CD14-positive monocyte (primary cell): ENCODE measurements at regions not wholly inside any gene's neighbourhood (a gene's known extent, or its start where the extent isn't known, plus 50 kb on each side); places are given as distances from the start of the nearest gene placed in this dataset.

Experiments
- DNase-seq, 3 donors: peaks; one replicate each; pipeline ENCODE4 v3.0.0-alpha.2; 2011 to 2022
- H2AFZ ChIP-seq: 2 replicates; pipeline ENCODE4 v1.6.0; 2012; ENCODE audit warnings: mild to moderate bottlenecking, low read depth, low read length, inconsistent platforms; ENCODE audit not compliant: insufficient read depth, poor library complexity, severe bottlenecking
- H3K27ac ChIP-seq, 2 donors: 1 replicate in 1 of 2; 2 replicates in 1 of 2; pipeline ENCODE4 v1.5.1; 2012 to 2013; ENCODE audit warnings: low read length in 2 of 2, control low read depth in 1 of 2, inconsistent platforms in 1 of 2, low read depth in 1 of 2, mild to moderate bottlenecking in 1 of 2
- H3K27me3 ChIP-seq, 2 donors: one replicate each; pipeline versions ENCODE4 v1.6.0 to v1.6.1; 2011 to 2013; ENCODE audit warnings: low read length in 2 of 2; ENCODE audit not compliant: control insufficient read depth in 2 of 2, insufficient read depth in 2 of 2
- H3K36me3 ChIP-seq, 2 donors: replicated peaks in 1 of 2; 1 replicate in 1 of 2; 2 replicates in 1 of 2; pipeline versions ENCODE4 v1.5.1 to v1.6.1; 2012 to 2013; ENCODE audit warnings: low read length in 2 of 2, control low read depth in 1 of 2, inconsistent platforms in 1 of 2, mild to moderate bottlenecking in 1 of 2; ENCODE audit not compliant: insufficient read depth in 2 of 2, control insufficient read depth in 1 of 2
- H3K4me1 ChIP-seq, 2 donors: 1 replicate in 1 of 2; 2 replicates in 1 of 2; pipeline versions ENCODE4 v1.5.1 to v1.6.1; 2012 to 2013; ENCODE audit warnings: low read length in 2 of 2, control low read depth in 1 of 2, inconsistent platforms in 1 of 2, mild to moderate bottlenecking in 1 of 2, moderate library complexity in 1 of 2; ENCODE audit not compliant: insufficient read depth in 2 of 2, control insufficient read depth in 1 of 2
- H3K4me2 ChIP-seq: replicated peaks from 2 replicates; pipeline ENCODE3; 2012; ENCODE audit warnings: low read length, moderate library complexity, mild to moderate bottlenecking; ENCODE audit not compliant: poor library complexity, severe bottlenecking; ENCODE audit errors: extremely low read depth
- H3K4me3 ChIP-seq, 3 experiments: fragments of 200-600 bp in 1 of 3; sonication (generic) in 1 of 3; replicated peaks in 1 of 3; 1 replicate in 2 of 3; 2 replicates in 1 of 3; pipeline ENCODE4 v1.5.1; 2011 to 2013; ENCODE audit warnings: low read length in 3 of 3, mild to moderate bottlenecking in 3 of 3, control low read depth in 2 of 3, low read depth in 2 of 3, inconsistent platforms in 1 of 3, moderate library complexity in 1 of 3
- H3K79me2 ChIP-seq: 2 replicates; pipeline ENCODE4 v1.6.0; 2012; ENCODE audit warnings: mild to moderate bottlenecking, control low read depth, inconsistent platforms, low read length, moderate library complexity; ENCODE audit not compliant: insufficient read depth
- H3K9ac ChIP-seq: 2 replicates; pipeline ENCODE4 v1.6.0; 2017; ENCODE audit warnings: low read length, mild to moderate bottlenecking; ENCODE audit not compliant: insufficient read depth, poor library complexity, severe bottlenecking
- H3K9me3 ChIP-seq, 2 donors: replicated peaks in 1 of 2; 1 replicate in 1 of 2; 2 replicates in 1 of 2; pipeline versions ENCODE4 v1.5.1 to v1.6.1; 2012 to 2013; ENCODE audit warnings: low read length in 2 of 2, control low read depth in 1 of 2; ENCODE audit not compliant: control insufficient read depth in 1 of 2, insufficient read depth in 1 of 2
- H4K20me1 ChIP-seq: 2 replicates; pipeline ENCODE4 v1.6.0; 2012; ENCODE audit warnings: mild to moderate bottlenecking, low read length, control low read depth, moderate library complexity; ENCODE audit not compliant: insufficient read depth
- H3K27ac Mint-ChIP-seq, 7 donors: one replicate each; pipeline ENCODE4 v1.8.0; 2020; ENCODE audit warnings: mild to moderate bottlenecking in 7 of 7, mixed read lengths in 7 of 7, moderate library complexity in 6 of 7, inconsistent platforms in 2 of 7
- H3K27me3 Mint-ChIP-seq, 3 donors: one replicate each; pipeline ENCODE4 v1.8.0; 2021 to 2022; ENCODE audit warnings: low read depth in 3 of 3, mild to moderate bottlenecking in 3 of 3, mixed read lengths in 3 of 3, moderate library complexity in 3 of 3, inconsistent platforms in 1 of 3
- H3K36me3 Mint-ChIP-seq, 2 donors: one replicate each; pipeline ENCODE4 v1.8.0; 2020; ENCODE audit warnings: mixed read lengths in 2 of 2, inconsistent platforms in 1 of 2, mild to moderate bottlenecking in 1 of 2
- H3K4me1 Mint-ChIP-seq: one replicate; pipeline ENCODE4 v1.8.0; 2020; ENCODE audit warnings: mild to moderate bottlenecking, mixed read lengths
- H3K4me3 Mint-ChIP-seq, 2 donors: one replicate each; pipeline ENCODE4 v1.8.0; 2020; ENCODE audit warnings: mild to moderate bottlenecking in 2 of 2, mixed read lengths in 2 of 2, moderate library complexity in 1 of 2
- H3K9me3 Mint-ChIP-seq, 7 donors: one replicate each; pipeline ENCODE4 v1.8.0; 2020 to 2022; ENCODE audit warnings: mixed read lengths in 7 of 7, mild to moderate bottlenecking in 6 of 7, moderate library complexity in 6 of 7, inconsistent platforms in 2 of 7
- WGBS: methylation state at CpG from one replicate; pipeline ENCODE4 v1.1.5; 2013; ENCODE audit warnings: missing lambda C conversion rate; ENCODE audit not compliant: insufficient coverage; 5-methylcytosine and 5-hydroxymethylcytosine counted together
- intact Hi-C, 2 donors: fragments of 100-400 bp; cut with micrococcal nuclease; formaldehyde crosslinking; loops; one replicate each; pipeline versions ENCODE4 v1.15.0 to v1.15.1; 2023
- TF ChIP-seq, protein P1 (sequence below): fragments of 200-600 bp; IDR thresholded peaks from one replicate; pipeline ENCODE4 v1.8.0; 2022; ENCODE audit warnings: antibody characterized with exemption, mild to moderate bottlenecking

DNA sequence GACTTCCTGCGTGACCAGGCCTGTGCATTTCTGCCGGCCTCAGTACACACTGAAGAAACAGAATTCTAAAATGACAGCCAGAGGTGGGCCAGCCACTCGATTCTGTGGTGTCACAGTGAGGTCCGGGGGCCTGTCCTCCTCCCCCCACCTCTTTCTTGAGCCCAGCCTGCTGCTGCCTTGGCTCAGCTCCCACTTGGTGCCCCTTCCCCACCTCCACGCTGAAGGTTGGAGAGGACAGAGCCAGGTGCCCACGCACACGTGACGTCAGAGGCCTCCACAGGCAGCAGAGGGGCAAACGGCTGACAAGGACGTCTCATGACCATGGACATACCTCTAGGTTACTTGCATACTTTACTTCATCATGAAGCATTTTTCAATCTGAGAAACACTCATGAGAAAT lies 78.0 kb upstream of the SHANK2 start:
- no peak overlapping the region for H2AFZ ChIP-seq
- H3K4me1 Mint-ChIP-seq = no peaks in the 10 kb centered on the region
- no peaks in the 10 kb centered on the region for H3K36me3 Mint-ChIP-seq
- H3K27me3 ChIP-seq = no peaks in the 10 kb centered on the region
- peaks cover 0 to 7% (median 4%) of the 10 kb centered on the region in 3 donors for H3K27me3 Mint-ChIP-seq
- intact Hi-C loops = no loop called here
- H3K27ac ChIP-seq = no peak overlapping the region
- H3K36me3 ChIP-seq = no peaks in the 10 kb centered on the region
- peaks cover 13 to 20% of the 10 kb centered on the region in 2 donors for H3K9me3 ChIP-seq
- DNase-seq = no peak
- H3K27ac Mint-ChIP-seq = no peak overlapping the region
- TF ChIP-seq, protein P1, sequence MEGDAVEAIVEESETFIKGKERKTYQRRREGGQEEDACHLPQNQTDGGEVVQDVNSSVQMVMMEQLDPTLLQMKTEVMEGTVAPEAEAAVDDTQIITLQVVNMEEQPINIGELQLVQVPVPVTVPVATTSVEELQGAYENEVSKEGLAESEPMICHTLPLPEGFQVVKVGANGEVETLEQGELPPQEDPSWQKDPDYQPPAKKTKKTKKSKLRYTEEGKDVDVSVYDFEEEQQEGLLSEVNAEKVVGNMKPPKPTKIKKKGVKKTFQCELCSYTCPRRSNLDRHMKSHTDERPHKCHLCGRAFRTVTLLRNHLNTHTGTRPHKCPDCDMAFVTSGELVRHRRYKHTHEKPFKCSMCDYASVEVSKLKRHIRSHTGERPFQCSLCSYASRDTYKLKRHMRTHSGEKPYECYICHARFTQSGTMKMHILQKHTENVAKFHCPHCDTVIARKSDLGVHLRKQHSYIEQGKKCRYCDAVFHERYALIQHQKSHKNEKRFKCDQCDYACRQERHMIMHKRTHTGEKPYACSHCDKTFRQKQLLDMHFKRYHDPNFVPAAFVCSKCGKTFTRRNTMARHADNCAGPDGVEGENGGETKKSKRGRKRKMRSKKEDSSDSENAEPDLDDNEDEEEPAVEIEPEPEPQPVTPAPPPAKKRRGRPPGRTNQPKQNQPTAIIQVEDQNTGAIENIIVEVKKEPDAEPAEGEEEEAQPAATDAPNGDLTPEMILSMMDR = no peak
- no peak overlapping the region for H3K4me2 ChIP-seq
- 87% methylated on average over 8 of the region's 10 CpGs for WGBS
- H3K4me3 Mint-ChIP-seq = no peak overlapping the region
- H3K9ac ChIP-seq = no peak overlapping the region
- peaks cover 0 to 23% (median 11%) of the 10 kb centered on the region in 7 donors for H3K9me3 Mint-ChIP-seq
- H3K4me1 ChIP-seq = no peaks in the 10 kb centered on the region
- no peaks in the 10 kb centered on the region for H4K20me1 ChIP-seq
- no peaks in the 10 kb centered on the region for H3K79me2 ChIP-seq
- H3K4me3 ChIP-seq = no peak overlapping the region

DNA sequence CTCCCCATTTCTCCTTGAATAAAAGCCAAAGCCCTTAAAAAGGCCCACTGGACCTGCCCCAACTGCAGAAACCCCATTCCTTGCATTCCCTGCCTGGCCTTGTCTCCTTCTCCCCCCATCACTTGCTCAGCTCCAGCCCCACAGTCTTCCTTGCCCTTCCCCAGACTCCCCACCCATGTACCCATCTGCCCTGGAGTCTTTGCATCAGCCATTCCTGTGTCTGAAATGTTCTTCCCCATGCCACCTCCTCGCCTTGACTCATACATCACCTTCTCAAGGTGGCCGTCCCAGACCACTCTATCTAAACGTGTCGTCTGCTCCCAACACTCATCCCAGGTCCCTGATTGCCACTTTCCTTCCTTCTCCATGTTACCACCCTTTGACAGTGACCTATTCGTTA lies 77.4 kb upstream of the SHANK2 start:
- Histone ChIP-seq H3K4me1 (no peaks in the 10 kb centered on the region), H3K27ac (no peak overlapping the region), H3K4me2 (no peak overlapping the region), H3K27me3 (no peaks in the 10 kb centered on the region), H3K9me3 (peaks cover 13 to 17% of the 10 kb centered on the region in 2 donors), H3K4me3 (no peak overlapping the region), H3K79me2 (no peaks in the 10 kb centered on the region), H4K20me1 (no peaks in the 10 kb centered on the region), H3K9ac (no peak overlapping the region), H3K36me3 (no peaks in the 10 kb centered on the region), H2AFZ (no peak overlapping the region)
- intact Hi-C loops = no loop called here
- H3K4me1 Mint-ChIP-seq = no peaks in the 10 kb centered on the region
- TF ChIP-seq, protein P1 = no peak
- WGBS = 87% methylated on average over 4 of the region's 5 CpGs
- H3K9me3 Mint-ChIP-seq = peaks cover 0 to 21% (median 9%) of the 10 kb centered on the region in 7 donors
- peaks cover 0 to 7% (median 4%) of the 10 kb centered on the region in 3 donors for H3K27me3 Mint-ChIP-seq
- H3K4me3 Mint-ChIP-seq = no peak overlapping the region
- no peaks in the 10 kb centered on the region for H3K36me3 Mint-ChIP-seq
- no peak for DNase-seq
- H3K27ac Mint-ChIP-seq = no peak overlapping the region
